OCI-LY1 (cell line): ENCODE measurements at regions not wholly inside any gene's neighbourhood (a gene's known extent, or its start where the extent isn't known, plus 50 kb on each side); places are given as distances from the start of the nearest gene placed in this dataset.

Experiments
- CTCF ChIP-seq: fragments of 200-600 bp; sonication (generic), shearing (Covaris generic); IDR thresholded peaks from 2 replicates; pipeline ENCODE4 v1.5.1; 2017; ENCODE audit warnings: mild to moderate bottlenecking, antibody characterized with exemption, low read length, moderate library complexity, mixed read lengths
- EZH2 ChIP-seq: fragments of 200-600 bp; sonication (generic), shearing (Covaris generic); IDR thresholded peaks from 2 replicates; pipeline ENCODE4 v1.8.0; 2017; ENCODE audit warnings: borderline replicate concordance, mixed run types, mild to moderate bottlenecking, antibody characterized with exemption, low read length, moderate library complexity, mixed read lengths

- TF ChIP-seq CTCF (no peak), EZH2 (no peak)
These were observed 378.0 kb downstream of the UQCRFS1 start for GRCh38 chr19:28834996-28835395.
